MCF 10A (cell line): ENCODE measurements at regions not wholly inside any gene's neighbourhood (a gene's known extent, or its start where the extent isn't known, plus 50 kb on each side); places are given as distances from the start of the nearest gene placed in this dataset.

ENCODE experiments used
- BruUV-seq: library from RNA; stranded (reverse); fragments of 400-500 nt; replicated peaks from 2 replicates; lab custom pipeline; 2021; lab: Mats Ljungman, UMichigan
- CTCF ChIA-PET: fragments of 300-600 bp; sonication (Branson Sonifier 250); formaldehyde crosslinking; extraction: SDS; loops from one replicate; lab custom pipeline; 2021; ENCODE audit warnings: antibody characterized with exemption, inconsistent platforms; lab: Yijun Ruan, JAX
- POLR2A ChIA-PET: fragments of 300-600, 350-650 bp; sonication (Branson Sonifier 250); formaldehyde crosslinking; extraction: SDS; loops from one replicate; lab custom pipeline; 2020; ENCODE audit warnings: antibody characterized with exemption, inconsistent platforms; lab: Yijun Ruan, JAX
- DNase-seq: peaks from one replicate; pipeline ENCODE4 v3.0.0-alpha.2; 2018; ENCODE audit not compliant: unreplicated experiment
- H3K27ac Mint-ChIP-seq: one replicate; pipeline ENCODE4 v1.8.0; 2022; ENCODE audit warnings: mild to moderate bottlenecking, low read depth, mixed read lengths; ENCODE audit not compliant: unreplicated experiment
- H3K27me3 Mint-ChIP-seq: one replicate; pipeline ENCODE4 v1.8.0; 2022; ENCODE audit warnings: mixed read lengths; ENCODE audit not compliant: insufficient read depth, unreplicated experiment
- H3K36me3 Mint-ChIP-seq: one replicate; pipeline ENCODE4 v1.8.0; 2022; ENCODE audit warnings: mild to moderate bottlenecking, moderate library complexity, mixed read lengths; ENCODE audit not compliant: insufficient read depth, unreplicated experiment
- H3K4me1 Mint-ChIP-seq: one replicate; pipeline ENCODE4 v1.8.0; 2022; ENCODE audit warnings: mixed read lengths; ENCODE audit not compliant: insufficient read depth, unreplicated experiment
- H3K4me3 Mint-ChIP-seq: one replicate; pipeline ENCODE4 v1.8.0; 2022; ENCODE audit warnings: mild to moderate bottlenecking, moderate library complexity, mixed read lengths; ENCODE audit not compliant: unreplicated experiment
- H3K9me3 Mint-ChIP-seq: one replicate; pipeline ENCODE4 v1.8.0; 2022; ENCODE audit warnings: mixed read lengths; ENCODE audit not compliant: unreplicated experiment
- CTCF ChIP-seq: fragments of 200-600 bp; IDR thresholded peaks from one replicate; pipeline ENCODE4 v1.8.0; 2022; ENCODE audit warnings: antibody characterized with exemption, mild to moderate bottlenecking; ENCODE audit not compliant: unreplicated experiment
- intact Hi-C: fragments of 100-400 bp; cut with micrococcal nuclease; formaldehyde crosslinking; loops from 2 replicates; pipeline ENCODE4 v1.14.1; 2022

GRCh38 chr12:19608039-19608438 is 168.7 kb downstream of the AEBP2 start:
- no peak for TF ChIP-seq CTCF
- no peak for DNase-seq
- H3K4me1 Mint-ChIP-seq, result no peaks in the 10 kb centered on the region
- no peaks in the 10 kb centered on the region for H3K27me3 Mint-ChIP-seq
- no peaks in the 10 kb centered on the region for H3K36me3 Mint-ChIP-seq
- no TSS peak for BruUV-seq
- CTCF ChIA-PET, result no interaction called here
- intact Hi-C loops, result no loop called here
- peaks cover 7% of the 10 kb centered on the region for H3K9me3 Mint-ChIP-seq
- no peak overlapping the region for H3K4me3 Mint-ChIP-seq
- H3K27ac Mint-ChIP-seq, result no peak overlapping the region
- POLR2A ChIA-PET, result no interaction called here

- POLR2A ChIA-PET, result interaction anchor here (0.7 kb wide), 1 partner anchor 788 kb away, joined by 3 read pairs; no protein-coding TSS in a partner anchor
- no peaks in the 10 kb centered on the region for H3K36me3 Mint-ChIP-seq
- H3K4me1 Mint-ChIP-seq, result no peaks in the 10 kb centered on the region
- TF ChIP-seq CTCF, result no peak
- H3K27me3 Mint-ChIP-seq, result no peaks in the 10 kb centered on the region
- peaks cover 7% of the 10 kb centered on the region for H3K9me3 Mint-ChIP-seq
- H3K4me3 Mint-ChIP-seq, result no peak overlapping the region
- no TSS peak for BruUV-seq
- intact Hi-C loops, result no loop called here
- no peak overlapping the region for H3K27ac Mint-ChIP-seq
- DNase-seq, result no peak
- CTCF ChIA-PET, result interaction anchor here (0.6 to 0.7 kb wide), 3 partner anchors 29 to 39 kb away, joined by 3 to 5 read pairs (median 4); no protein-coding TSS in a partner anchor
These were observed 173.8 kb downstream of the AEBP2 start for GRCh38 chr12:19613051-19613535.

DNA sequence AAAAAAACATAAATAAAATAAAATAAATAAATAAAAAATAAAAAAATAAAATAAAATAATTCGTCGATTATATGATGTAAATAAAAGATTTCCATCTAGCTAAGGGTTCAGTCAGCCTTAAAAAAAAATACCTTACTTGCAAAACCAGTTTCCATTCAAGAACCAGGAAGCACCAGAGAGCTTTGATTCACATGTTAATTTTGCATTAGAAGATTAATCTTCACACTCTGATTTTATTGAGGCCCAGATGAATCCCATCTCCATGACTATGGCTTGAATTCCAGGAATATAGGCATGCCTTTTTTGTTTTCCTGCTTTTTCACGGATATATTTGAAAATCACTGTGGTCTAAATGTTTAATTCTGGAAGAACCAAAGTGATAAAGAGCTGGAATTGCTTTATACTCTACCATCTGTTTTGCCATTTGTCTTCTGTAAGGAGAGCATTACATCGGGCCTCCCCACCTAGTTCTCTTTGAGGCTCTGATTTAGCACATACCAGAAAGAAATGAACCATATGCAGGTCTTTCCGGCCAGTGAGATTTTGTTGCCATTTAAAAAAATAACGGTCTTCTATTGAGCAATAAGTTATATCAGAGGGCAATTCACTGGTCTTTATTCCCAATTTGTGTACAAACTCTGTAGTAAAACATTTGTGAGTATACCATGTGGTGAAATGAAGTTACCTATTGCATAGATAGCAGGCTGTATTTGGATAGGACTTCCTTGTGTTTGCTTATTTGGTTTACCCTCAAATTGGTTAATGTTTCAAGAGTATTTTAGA is 175.5 kb downstream of the AEBP2 start:
- intact Hi-C loops, result no loop called here
- Mint-ChIP-seq H3K27me3 (no peaks in the 10 kb centered on the region), H3K4me3 (no peak overlapping the region), H3K27ac (no peak overlapping the region), H3K36me3 (no peaks in the 10 kb centered on the region), H3K4me1 (peaks cover 4% of the 10 kb centered on the region), H3K9me3 (peaks cover 7% of the 10 kb centered on the region)
- POLR2A ChIA-PET, result no interaction called here
- CTCF ChIA-PET, result interaction anchor here (0.5 to 1.0 kb wide), 3 partner anchors 20 to 108 kb away, joined by 3 read pairs; no protein-coding TSS in a partner anchor
- TF ChIP-seq CTCF, result no peak
- no peak for DNase-seq
- BruUV-seq, result no TSS peak

DNA sequence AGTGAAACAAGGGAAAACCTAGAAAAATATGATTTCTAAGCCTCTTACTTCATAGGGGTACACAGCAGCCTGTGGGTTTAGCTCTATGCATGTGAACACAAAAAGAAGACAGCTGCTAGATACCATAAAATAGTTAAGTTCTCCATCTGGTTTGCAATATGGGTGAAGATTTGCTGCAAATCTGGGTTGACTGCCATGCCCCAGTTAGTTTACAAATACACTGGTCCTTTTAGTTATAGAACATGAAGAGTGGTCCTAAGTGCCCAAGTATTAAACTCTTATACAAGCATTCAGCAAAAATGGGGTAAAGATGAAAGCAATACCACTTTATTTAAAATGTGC is 176.1 kb downstream of the AEBP2 start:
- no TSS peak for BruUV-seq

More for the DNA sequence above, 176.1 kb downstream of the AEBP2 start:
- TF ChIP-seq CTCF, result no peak
- Mint-ChIP-seq H3K36me3 (no peaks in the 10 kb centered on the region), H3K4me1 (peaks cover 9% of the 10 kb centered on the region), H3K27ac (no peak overlapping the region), H3K4me3 (no peak overlapping the region), H3K27me3 (no peaks in the 10 kb centered on the region), H3K9me3 (peaks cover 7% of the 10 kb centered on the region)
- POLR2A ChIA-PET, result no interaction called here
- CTCF ChIA-PET, result interaction anchor here (0.5 to 0.6 kb wide), 2 partner anchors 41 to 108 kb away, joined by 3 read pairs; no protein-coding TSS in a partner anchor
- intact Hi-C loops, result no loop called here
- DNase-seq, result no peak
